H1 (cell line): ENCODE measurements at regions not wholly inside any gene's neighbourhood (a gene's known extent, or its start where the extent isn't known, plus 50 kb on each side); places are given as distances from the start of the nearest gene placed in this dataset.

Source experiments
- CTCF ChIA-PET: fragments of 300-600 bp; sonication (Branson Sonifier 250); formaldehyde crosslinking; loops from one replicate; lab custom pipeline; 2021; ENCODE audit not compliant: partially characterized antibody; lab: Charles Lee
- POLR2A ChIA-PET: fragments of 300-600 bp; sonication (Branson Sonifier 250); formaldehyde crosslinking; loops from one replicate; lab custom pipeline; 2021; ENCODE audit warnings: inconsistent platforms; ENCODE audit not compliant: partially characterized antibody; lab: Charles Lee
- DNase-seq, 2 experiments: peaks; one replicate each; pipeline versions ENCODE4 v3.0.0 to v3.0.0-alpha.2; 2010 to 2022; ENCODE audit warnings: low spot score in 2 of 2, low read depth in 1 of 2, mixed read lengths in 1 of 2
- FAIRE-seq: peaks from 2 replicates; lab custom pipeline; 2011; peaks lifted over from hg19 to GRCh38; lab: Jason Lieb, UNC
- H2AFZ ChIP-seq: 2 replicates; pipeline ENCODE4 v1.8.1; 2012; ENCODE audit warnings: low read length, inconsistent platforms
- H2AK5ac ChIP-seq: 2 replicates; pipeline ENCODE4 v1.6.1; 2013; ENCODE audit warnings: low read depth, low read length
- H2BK120ac ChIP-seq: replicated peaks from 2 replicates; pipeline ENCODE3; 2013; ENCODE audit warnings: low read depth, low read length, inconsistent platforms
- H2BK12ac ChIP-seq: 2 replicates; pipeline ENCODE4 v1.6.1; 2013; ENCODE audit warnings: low read depth, low read length
- H2BK15ac ChIP-seq: 2 replicates; pipeline ENCODE4 v1.6.1; 2013; ENCODE audit warnings: low read length
- H2BK20ac ChIP-seq: 2 replicates; pipeline ENCODE4 v1.6.1; 2013; ENCODE audit warnings: low read length
- H2BK5ac ChIP-seq: 2 replicates; pipeline ENCODE4 v1.6.1; 2013; ENCODE audit warnings: low read depth, low read length
- H3K14ac ChIP-seq: 2 replicates; pipeline ENCODE4 v1.6.1; 2013; ENCODE audit warnings: inconsistent platforms; ENCODE audit not compliant: insufficient read length
- H3K18ac ChIP-seq: 2 replicates; pipeline ENCODE4 v1.6.1; 2013; ENCODE audit warnings: low read length; ENCODE audit errors: extremely low read depth
- H3K23ac ChIP-seq: 2 replicates; pipeline ENCODE4 v1.6.1; 2013; ENCODE audit warnings: inconsistent platforms; ENCODE audit not compliant: insufficient read length
- H3K23me2 ChIP-seq: 2 replicates; pipeline ENCODE4 v1.6.1; 2013; ENCODE audit warnings: low read depth, low read length
- H3K27ac ChIP-seq: 2 replicates; pipeline ENCODE4 v1.6.1; 2011; ENCODE audit warnings: low read depth, low read length, inconsistent platforms
- H3K27me3 ChIP-seq, 4 experiments: replicated peaks in 1 of 4; 1 replicate in 1 of 4; 2 replicates in 3 of 4; pipeline versions ENCODE4 v1.6.1 to v1.8.1; 2011 to 2013; ENCODE audit warnings: low read length in 3 of 4, mild to moderate bottlenecking in 3 of 4, inconsistent platforms in 2 of 4, mixed read lengths in 2 of 4, moderate library complexity in 1 of 4; ENCODE audit not compliant: control insufficient read depth in 3 of 4, insufficient read depth in 3 of 4; ENCODE audit errors: extremely low read depth in 1 of 4
- H3K36me3 ChIP-seq, 4 experiments: 2 replicates each; pipeline versions ENCODE4 v1.6.1 to v1.8.1; 2011 to 2013; ENCODE audit warnings: mild to moderate bottlenecking in 4 of 4, low read length in 3 of 4, moderate library complexity in 2 of 4, control low read depth in 1 of 4, inconsistent platforms in 1 of 4; ENCODE audit not compliant: insufficient read depth in 4 of 4, control insufficient read depth in 2 of 4
- H3K4ac ChIP-seq: replicated peaks from 2 replicates; pipeline ENCODE3; 2013; ENCODE audit warnings: low read length, low read depth, mixed read lengths, inconsistent platforms; ENCODE audit not compliant: insufficient read length
- H3K4me1 ChIP-seq, 4 experiments: replicated peaks in 1 of 4; 1 replicate in 1 of 4; 2 replicates in 3 of 4; pipeline versions ENCODE4 v1.6.1 to v1.8.1; 2011 to 2013; ENCODE audit warnings: low read length in 3 of 4, inconsistent platforms in 2 of 4, mixed read lengths in 1 of 4; ENCODE audit not compliant: insufficient read depth in 4 of 4, control insufficient read depth in 3 of 4
- H3K4me2 ChIP-seq, 2 experiments: 2 replicates each; pipeline versions ENCODE4 v1.6.1 to v1.8.1; 2011 to 2013; ENCODE audit warnings: low read depth in 2 of 2, low read length in 2 of 2, control low read depth in 1 of 2, inconsistent platforms in 1 of 2, mild to moderate bottlenecking in 1 of 2; ENCODE audit not compliant: insufficient read depth in 1 of 2
- H3K4me3 ChIP-seq, 4 experiments: fragments of 200-600, 300-600 bp in 1 of 4; sonication (generic), shearing (Covaris generic), sonication (Bioruptor Twin) in 1 of 4; 2 replicates each; pipeline versions ENCODE4 v1.5.1 to v1.8.1; 2011 to 2016; ENCODE audit warnings: low read length in 4 of 4, low read depth in 3 of 4, control low read depth in 2 of 4, inconsistent platforms in 2 of 4, mild to moderate bottlenecking in 2 of 4, mixed read lengths in 1 of 4, moderate library complexity in 1 of 4; ENCODE audit not compliant: insufficient read depth in 2 of 4; ENCODE audit errors: extremely low read depth in 1 of 4
- H3K56ac ChIP-seq: replicated peaks from 2 replicates; pipeline ENCODE3; 2013; ENCODE audit warnings: low read depth, mild to moderate bottlenecking, mixed read lengths, low read length, inconsistent platforms; ENCODE audit not compliant: insufficient read length
- H3K79me1 ChIP-seq: 2 replicates; pipeline ENCODE4 v1.6.1; 2013; ENCODE audit warnings: low read depth, low read length, control low read depth
- H3K79me2 ChIP-seq, 2 experiments: 2 replicates each; pipeline versions ENCODE4 v1.6.1 to v1.8.1; 2012 to 2013; ENCODE audit warnings: low read length in 2 of 2, mild to moderate bottlenecking in 2 of 2, inconsistent platforms in 1 of 2; ENCODE audit not compliant: insufficient read depth in 2 of 2, control insufficient read depth in 1 of 2
- H3K9ac ChIP-seq, 4 experiments: replicated peaks in 1 of 4; 1 replicate in 1 of 4; 2 replicates in 3 of 4; pipeline versions ENCODE4 v1.6.1 to v1.8.1; 2011 to 2013; ENCODE audit warnings: low read depth in 3 of 4, low read length in 3 of 4, control low read depth in 2 of 4, mild to moderate bottlenecking in 2 of 4, moderate library complexity in 2 of 4, inconsistent platforms in 1 of 4; ENCODE audit errors: extremely low read depth in 1 of 4
- H3K9me3 ChIP-seq, 2 experiments: 2 replicates each; pipeline versions ENCODE4 v1.6.1 to v1.8.1; 2012 to 2013; ENCODE audit warnings: mild to moderate bottlenecking in 2 of 2, moderate library complexity in 2 of 2, control low read depth in 1 of 2, inconsistent platforms in 1 of 2, low read depth in 1 of 2, low read length in 1 of 2, mixed read lengths in 1 of 2; ENCODE audit not compliant: insufficient read depth in 2 of 2
- H4K20me1 ChIP-seq, 2 experiments: replicated peaks in 1 of 2; 2 replicates each; pipeline versions ENCODE3 to v1.8.1; 2011 to 2013; ENCODE audit warnings: inconsistent platforms in 2 of 2, low read length in 2 of 2, mild to moderate bottlenecking in 1 of 2; ENCODE audit not compliant: insufficient read depth in 2 of 2, control insufficient read depth in 1 of 2
- H4K5ac ChIP-seq: 2 replicates; pipeline ENCODE4 v1.6.1; 2013; ENCODE audit warnings: low read length, low read depth, mixed read lengths, inconsistent platforms; ENCODE audit not compliant: insufficient read length
- H4K8ac ChIP-seq: 2 replicates; pipeline ENCODE4 v1.8.0; 2013; ENCODE audit warnings: mild to moderate bottlenecking, moderate library complexity, low read length, inconsistent platforms; ENCODE audit not compliant: insufficient read depth; ENCODE audit errors: extremely low read depth
- H4K91ac ChIP-seq: replicated peaks from 2 replicates; pipeline ENCODE3; 2013; ENCODE audit warnings: low read length, mixed read lengths, inconsistent platforms; ENCODE audit not compliant: insufficient read length
- JUN ChIP-seq: IDR thresholded peaks from 2 replicates; pipeline ENCODE4 v1.6.1; 2011; ENCODE audit warnings: low read depth, mild to moderate bottlenecking, improper control_type of control experiment, low read length
- KDM1A ChIP-seq: fragments of 200-600, 300-600 bp; sonication (generic); IDR thresholded peaks from 2 replicates; pipeline ENCODE4 v1.7.1; 2016; ENCODE audit warnings: mild to moderate bottlenecking, low read length, borderline replicate concordance
- PHF8 ChIP-seq: fragments of 200-600 bp; sonication (generic); conservative IDR thresholded peaks from 2 replicates; pipeline ENCODE4 v1.7.1; 2012; ENCODE audit warnings: low read depth, mild to moderate bottlenecking, inconsistent platforms, low read length, moderate library complexity
- POLR2A ChIP-seq, 2 experiments: IDR thresholded peaks; 1 replicate in 1 of 2; 2 replicates in 1 of 2; pipeline ENCODE4 v1.6.1; 2011; ENCODE audit warnings: low read depth in 2 of 2, low read length in 2 of 2, mild to moderate bottlenecking in 2 of 2; ENCODE audit errors: control extremely low read depth in 1 of 2
- SIX5 ChIP-seq: IDR thresholded peaks from 2 replicates; pipeline ENCODE4 v1.6.1; 2011; ENCODE audit warnings: mild to moderate bottlenecking, low read depth, low read length
- SP1 ChIP-seq: IDR thresholded peaks from 2 replicates; pipeline ENCODE4 v1.6.1; 2011; ENCODE audit warnings: low read depth, low read length
- WGBS, 2 experiments: shearing (Covaris generic) in 1 of 2; methylation state at CpG; one replicate each; pipeline versions ENCODE4 v1.1.6 to v1.1.7; 2013 to 2015; ENCODE audit warnings: low lambda C conversion rate in 2 of 2, mixed read lengths in 2 of 2, inconsistent platforms in 1 of 2, low coverage in 1 of 2, missing lambda C conversion rate in 1 of 2; ENCODE audit not compliant: insufficient replicate concordance in 2 of 2, insufficient coverage in 1 of 2, insufficient read length in 1 of 2; ENCODE audit errors: extremely low coverage in 1 of 2, missing lambda C conversion rate in 1 of 2; 5-methylcytosine and 5-hydroxymethylcytosine counted together
- TF ChIP-seq, protein P1 (sequence below): IDR thresholded peaks from 2 replicates; pipeline ENCODE4 v1.6.1; 2012; ENCODE audit warnings: low read length, inconsistent platforms
- TF ChIP-seq, protein P2 (sequence below), 3 experiments: IDR thresholded peaks; 1 replicate in 2 of 3; 2 replicates in 1 of 3; pipeline versions ENCODE4 v1.5.1 to v1.6.1; 2011; ENCODE audit warnings: low read length in 3 of 3, mild to moderate bottlenecking in 3 of 3, inconsistent platforms in 2 of 3, low read depth in 1 of 3, moderate library complexity in 1 of 3; ENCODE audit not compliant: insufficient read depth in 1 of 3; ENCODE audit errors: control extremely low read depth in 1 of 3

DNA sequence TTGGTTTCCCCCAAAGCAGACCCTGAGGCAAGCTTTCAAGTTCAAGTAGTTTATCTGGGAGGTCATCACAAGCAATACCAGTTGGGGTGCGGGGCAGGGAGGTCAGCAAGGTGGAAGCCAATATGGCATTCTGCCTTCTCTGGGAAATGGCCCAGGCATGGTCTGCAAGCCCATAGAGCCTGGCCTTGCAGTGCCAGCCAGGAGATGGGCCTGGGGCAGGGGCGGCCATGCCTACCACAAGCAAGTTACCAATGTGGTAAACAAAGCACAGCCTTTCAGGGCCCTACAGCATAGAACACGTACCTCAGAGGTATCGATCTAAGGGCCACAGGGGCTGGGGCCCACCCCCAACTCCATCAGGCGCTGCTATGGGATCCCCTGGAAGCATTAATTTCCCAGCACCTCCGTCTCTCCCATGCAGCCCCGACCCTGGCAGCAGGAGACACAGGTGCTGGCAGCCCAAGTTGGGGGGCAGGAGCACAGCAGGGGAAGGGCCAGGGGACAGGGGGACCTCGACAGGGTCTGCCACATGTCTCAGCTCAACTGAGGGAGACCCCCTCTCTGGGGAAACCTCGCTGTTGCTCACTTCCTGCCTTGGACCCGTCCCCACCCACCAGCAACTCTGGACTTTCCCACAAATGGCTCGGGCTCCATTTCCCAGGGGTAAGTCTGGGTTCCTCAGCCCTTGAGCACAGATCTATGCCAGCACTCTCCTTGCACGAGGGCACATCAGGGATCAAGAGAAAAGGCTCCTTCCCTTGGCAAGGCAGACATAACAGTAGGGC, 369.0 kb downstream of the PREX1 start:
- H2AFZ ChIP-seq: no peak overlapping the region; the same call in 1 of the 2 replicates
- no peak overlapping the region for H2AK5ac ChIP-seq
- H3K79me1 ChIP-seq: no peaks in the 10 kb centered on the region
- 0 out of 2 replicates have a peak, but pooled peaks cover 3% of the 10 kb centered on the region for H3K23me2 ChIP-seq
- H3K9me3 ChIP-seq: no peaks in the 10 kb centered on the region
- FAIRE-seq: no peak
- no peaks in the 10 kb centered on the region for H3K27me3 ChIP-seq
- ChIA-PET CTCF (no interaction called here), POLR2A (no interaction called here)
- H4K20me1 ChIP-seq: no peaks in the 10 kb centered on the region
- H2BK15ac ChIP-seq: no peak overlapping the region
- H4K91ac ChIP-seq: no peak overlapping the region
- H3K4me1 ChIP-seq: peaks cover 4 to 16% (median 11%) of the 10 kb centered on the region in 4 experiments
- no peak overlapping the region for H3K23ac ChIP-seq
- no peak overlapping the region for H3K18ac ChIP-seq
- no peak overlapping the region for H2BK5ac ChIP-seq
- H3K56ac ChIP-seq: no peak overlapping the region
- H3K14ac ChIP-seq: no peak overlapping the region
- H4K8ac ChIP-seq: no peak overlapping the region
- H2BK12ac ChIP-seq: 0 out of 2 replicates have a peak overlapping the region, but pooled peaks have one; percentile 4
- H3K36me3 ChIP-seq: no peaks in the 10 kb centered on the region; a peak in 1 of 8 replicates
- H3K79me2 ChIP-seq: no peaks in the 10 kb centered on the region
- H3K27ac ChIP-seq: no peak overlapping the region
- DNase-seq: no peak
- no peak overlapping the region for H3K4me3 ChIP-seq
- 0 out of 2 replicates have a peak overlapping the region, but pooled peaks have one; percentile 1 for H2BK20ac ChIP-seq
- no peak overlapping the region for H4K5ac ChIP-seq
- WGBS, 2 experiments: 90% methylated on average over 11 of the region's 12 CpGs; no CpG with 5 or more reads in 1 of the 2 experiments
- no peak overlapping the region for H3K9ac ChIP-seq
- H2BK120ac ChIP-seq: no peak overlapping the region
- H3K4ac ChIP-seq: no peak overlapping the region
- H3K4me2 ChIP-seq: no peak overlapping the region
- TF ChIP-seq SP1: no peak
- TF ChIP-seq KDM1A: no peak
- no peak for TF ChIP-seq SIX5
- no peak for TF ChIP-seq PHF8
- no peak for TF ChIP-seq POLR2A (IDR thresholded peaks at IDR 0.05; ENCODE audit: control extremely low read depth in 1 of 2, low read depth in 2 of 2, low read length in 2 of 2)
- TF ChIP-seq, protein P1, sequence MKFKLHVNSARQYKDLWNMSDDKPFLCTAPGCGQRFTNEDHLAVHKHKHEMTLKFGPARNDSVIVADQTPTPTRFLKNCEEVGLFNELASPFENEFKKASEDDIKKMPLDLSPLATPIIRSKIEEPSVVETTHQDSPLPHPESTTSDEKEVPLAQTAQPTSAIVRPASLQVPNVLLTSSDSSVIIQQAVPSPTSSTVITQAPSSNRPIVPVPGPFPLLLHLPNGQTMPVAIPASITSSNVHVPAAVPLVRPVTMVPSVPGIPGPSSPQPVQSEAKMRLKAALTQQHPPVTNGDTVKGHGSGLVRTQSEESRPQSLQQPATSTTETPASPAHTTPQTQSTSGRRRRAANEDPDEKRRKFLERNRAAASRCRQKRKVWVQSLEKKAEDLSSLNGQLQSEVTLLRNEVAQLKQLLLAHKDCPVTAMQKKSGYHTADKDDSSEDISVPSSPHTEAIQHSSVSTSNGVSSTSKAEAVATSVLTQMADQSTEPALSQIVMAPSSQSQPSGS: no peak
- TF ChIP-seq, protein P2, sequence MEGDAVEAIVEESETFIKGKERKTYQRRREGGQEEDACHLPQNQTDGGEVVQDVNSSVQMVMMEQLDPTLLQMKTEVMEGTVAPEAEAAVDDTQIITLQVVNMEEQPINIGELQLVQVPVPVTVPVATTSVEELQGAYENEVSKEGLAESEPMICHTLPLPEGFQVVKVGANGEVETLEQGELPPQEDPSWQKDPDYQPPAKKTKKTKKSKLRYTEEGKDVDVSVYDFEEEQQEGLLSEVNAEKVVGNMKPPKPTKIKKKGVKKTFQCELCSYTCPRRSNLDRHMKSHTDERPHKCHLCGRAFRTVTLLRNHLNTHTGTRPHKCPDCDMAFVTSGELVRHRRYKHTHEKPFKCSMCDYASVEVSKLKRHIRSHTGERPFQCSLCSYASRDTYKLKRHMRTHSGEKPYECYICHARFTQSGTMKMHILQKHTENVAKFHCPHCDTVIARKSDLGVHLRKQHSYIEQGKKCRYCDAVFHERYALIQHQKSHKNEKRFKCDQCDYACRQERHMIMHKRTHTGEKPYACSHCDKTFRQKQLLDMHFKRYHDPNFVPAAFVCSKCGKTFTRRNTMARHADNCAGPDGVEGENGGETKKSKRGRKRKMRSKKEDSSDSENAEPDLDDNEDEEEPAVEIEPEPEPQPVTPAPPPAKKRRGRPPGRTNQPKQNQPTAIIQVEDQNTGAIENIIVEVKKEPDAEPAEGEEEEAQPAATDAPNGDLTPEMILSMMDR (IDR thresholded peaks at IDR 0.05; ENCODE audit: control extremely low read depth in 1 of 3, insufficient read depth in 1 of 3, low read depth in 1 of 3, low read length in 3 of 3): no peak
- TF ChIP-seq JUN: no peak
